H1 (cell line): ENCODE measurements at regions not wholly inside any gene's neighbourhood (a gene's known extent, or its start where the extent isn't known, plus 50 kb on each side); places are given as distances from the start of the nearest gene placed in this dataset.

Experiments used
- CTCF ChIA-PET: fragments of 300-600 bp; sonication (Branson Sonifier 250); formaldehyde crosslinking; loops from one replicate; lab custom pipeline; 2021; ENCODE audit not compliant: partially characterized antibody; lab: Charles Lee
- POLR2A ChIA-PET: fragments of 300-600 bp; sonication (Branson Sonifier 250); formaldehyde crosslinking; loops from one replicate; lab custom pipeline; 2021; ENCODE audit warnings: inconsistent platforms; ENCODE audit not compliant: partially characterized antibody; lab: Charles Lee
- DNase-seq, 2 experiments: peaks; one replicate each; pipeline versions ENCODE4 v3.0.0 to v3.0.0-alpha.2; 2010 to 2022; ENCODE audit warnings: low spot score in 2 of 2, low read depth in 1 of 2, mixed read lengths in 1 of 2
- FAIRE-seq: peaks from 2 replicates; lab custom pipeline; 2011; peaks lifted over from hg19 to GRCh38; lab: Jason Lieb, UNC
- H2AFZ ChIP-seq: 2 replicates; pipeline ENCODE4 v1.8.1; 2012; ENCODE audit warnings: low read length, inconsistent platforms
- H2AK5ac ChIP-seq: 2 replicates; pipeline ENCODE4 v1.6.1; 2013; ENCODE audit warnings: low read depth, low read length
- H2BK120ac ChIP-seq: replicated peaks from 2 replicates; pipeline ENCODE3; 2013; ENCODE audit warnings: low read depth, low read length, inconsistent platforms
- H2BK12ac ChIP-seq: 2 replicates; pipeline ENCODE4 v1.6.1; 2013; ENCODE audit warnings: low read depth, low read length
- H2BK15ac ChIP-seq: 2 replicates; pipeline ENCODE4 v1.6.1; 2013; ENCODE audit warnings: low read length
- H2BK20ac ChIP-seq: 2 replicates; pipeline ENCODE4 v1.6.1; 2013; ENCODE audit warnings: low read length
- H2BK5ac ChIP-seq: 2 replicates; pipeline ENCODE4 v1.6.1; 2013; ENCODE audit warnings: low read depth, low read length
- H3K14ac ChIP-seq: 2 replicates; pipeline ENCODE4 v1.6.1; 2013; ENCODE audit warnings: inconsistent platforms; ENCODE audit not compliant: insufficient read length
- H3K18ac ChIP-seq: 2 replicates; pipeline ENCODE4 v1.6.1; 2013; ENCODE audit warnings: low read length; ENCODE audit errors: extremely low read depth
- H3K23ac ChIP-seq: 2 replicates; pipeline ENCODE4 v1.6.1; 2013; ENCODE audit warnings: inconsistent platforms; ENCODE audit not compliant: insufficient read length
- H3K23me2 ChIP-seq: 2 replicates; pipeline ENCODE4 v1.6.1; 2013; ENCODE audit warnings: low read depth, low read length
- H3K27ac ChIP-seq: 2 replicates; pipeline ENCODE4 v1.6.1; 2011; ENCODE audit warnings: low read depth, low read length, inconsistent platforms
- H3K27me3 ChIP-seq, 4 experiments: replicated peaks in 1 of 4; 1 replicate in 1 of 4; 2 replicates in 3 of 4; pipeline versions ENCODE4 v1.6.1 to v1.8.1; 2011 to 2013; ENCODE audit warnings: low read length in 3 of 4, mild to moderate bottlenecking in 3 of 4, inconsistent platforms in 2 of 4, mixed read lengths in 2 of 4, moderate library complexity in 1 of 4; ENCODE audit not compliant: control insufficient read depth in 3 of 4, insufficient read depth in 3 of 4; ENCODE audit errors: extremely low read depth in 1 of 4
- H3K36me3 ChIP-seq, 4 experiments: 2 replicates each; pipeline versions ENCODE4 v1.6.1 to v1.8.1; 2011 to 2013; ENCODE audit warnings: mild to moderate bottlenecking in 4 of 4, low read length in 3 of 4, moderate library complexity in 2 of 4, control low read depth in 1 of 4, inconsistent platforms in 1 of 4; ENCODE audit not compliant: insufficient read depth in 4 of 4, control insufficient read depth in 2 of 4
- H3K4ac ChIP-seq: replicated peaks from 2 replicates; pipeline ENCODE3; 2013; ENCODE audit warnings: low read length, low read depth, mixed read lengths, inconsistent platforms; ENCODE audit not compliant: insufficient read length
- H3K4me1 ChIP-seq, 4 experiments: replicated peaks in 1 of 4; 1 replicate in 1 of 4; 2 replicates in 3 of 4; pipeline versions ENCODE4 v1.6.1 to v1.8.1; 2011 to 2013; ENCODE audit warnings: low read length in 3 of 4, inconsistent platforms in 2 of 4, mixed read lengths in 1 of 4; ENCODE audit not compliant: insufficient read depth in 4 of 4, control insufficient read depth in 3 of 4
- H3K4me2 ChIP-seq, 2 experiments: 2 replicates each; pipeline versions ENCODE4 v1.6.1 to v1.8.1; 2011 to 2013; ENCODE audit warnings: low read depth in 2 of 2, low read length in 2 of 2, control low read depth in 1 of 2, inconsistent platforms in 1 of 2, mild to moderate bottlenecking in 1 of 2; ENCODE audit not compliant: insufficient read depth in 1 of 2
- H3K4me3 ChIP-seq, 4 experiments: fragments of 200-600, 300-600 bp in 1 of 4; sonication (generic), shearing (Covaris generic), sonication (Bioruptor Twin) in 1 of 4; 2 replicates each; pipeline versions ENCODE4 v1.5.1 to v1.8.1; 2011 to 2016; ENCODE audit warnings: low read length in 4 of 4, low read depth in 3 of 4, control low read depth in 2 of 4, inconsistent platforms in 2 of 4, mild to moderate bottlenecking in 2 of 4, mixed read lengths in 1 of 4, moderate library complexity in 1 of 4; ENCODE audit not compliant: insufficient read depth in 2 of 4; ENCODE audit errors: extremely low read depth in 1 of 4
- H3K56ac ChIP-seq: replicated peaks from 2 replicates; pipeline ENCODE3; 2013; ENCODE audit warnings: low read depth, mild to moderate bottlenecking, mixed read lengths, low read length, inconsistent platforms; ENCODE audit not compliant: insufficient read length
- H3K79me1 ChIP-seq: 2 replicates; pipeline ENCODE4 v1.6.1; 2013; ENCODE audit warnings: low read depth, low read length, control low read depth
- H3K79me2 ChIP-seq, 2 experiments: 2 replicates each; pipeline versions ENCODE4 v1.6.1 to v1.8.1; 2012 to 2013; ENCODE audit warnings: low read length in 2 of 2, mild to moderate bottlenecking in 2 of 2, inconsistent platforms in 1 of 2; ENCODE audit not compliant: insufficient read depth in 2 of 2, control insufficient read depth in 1 of 2
- H3K9ac ChIP-seq, 4 experiments: replicated peaks in 1 of 4; 1 replicate in 1 of 4; 2 replicates in 3 of 4; pipeline versions ENCODE4 v1.6.1 to v1.8.1; 2011 to 2013; ENCODE audit warnings: low read depth in 3 of 4, low read length in 3 of 4, control low read depth in 2 of 4, mild to moderate bottlenecking in 2 of 4, moderate library complexity in 2 of 4, inconsistent platforms in 1 of 4; ENCODE audit errors: extremely low read depth in 1 of 4
- H3K9me3 ChIP-seq, 2 experiments: 2 replicates each; pipeline versions ENCODE4 v1.6.1 to v1.8.1; 2012 to 2013; ENCODE audit warnings: mild to moderate bottlenecking in 2 of 2, moderate library complexity in 2 of 2, control low read depth in 1 of 2, inconsistent platforms in 1 of 2, low read depth in 1 of 2, low read length in 1 of 2, mixed read lengths in 1 of 2; ENCODE audit not compliant: insufficient read depth in 2 of 2
- H4K20me1 ChIP-seq, 2 experiments: replicated peaks in 1 of 2; 2 replicates each; pipeline versions ENCODE3 to v1.8.1; 2011 to 2013; ENCODE audit warnings: inconsistent platforms in 2 of 2, low read length in 2 of 2, mild to moderate bottlenecking in 1 of 2; ENCODE audit not compliant: insufficient read depth in 2 of 2, control insufficient read depth in 1 of 2
- H4K5ac ChIP-seq: 2 replicates; pipeline ENCODE4 v1.6.1; 2013; ENCODE audit warnings: low read length, low read depth, mixed read lengths, inconsistent platforms; ENCODE audit not compliant: insufficient read length
- H4K8ac ChIP-seq: 2 replicates; pipeline ENCODE4 v1.8.0; 2013; ENCODE audit warnings: mild to moderate bottlenecking, moderate library complexity, low read length, inconsistent platforms; ENCODE audit not compliant: insufficient read depth; ENCODE audit errors: extremely low read depth
- H4K91ac ChIP-seq: replicated peaks from 2 replicates; pipeline ENCODE3; 2013; ENCODE audit warnings: low read length, mixed read lengths, inconsistent platforms; ENCODE audit not compliant: insufficient read length
- CREB1 ChIP-seq: IDR thresholded peaks from 2 replicates; pipeline ENCODE4 v1.6.1; 2012; ENCODE audit warnings: inconsistent platforms
- JUN ChIP-seq: IDR thresholded peaks from 2 replicates; pipeline ENCODE4 v1.6.1; 2011; ENCODE audit warnings: low read depth, mild to moderate bottlenecking, improper control_type of control experiment, low read length
- JUND ChIP-seq: IDR thresholded peaks from 2 replicates; pipeline ENCODE4 v1.6.1; 2011; ENCODE audit warnings: mild to moderate bottlenecking, improper control_type of control experiment, low read length
- KDM4A ChIP-seq: IDR thresholded peaks from one replicate; pipeline ENCODE4 v1.7.1; 2012; ENCODE audit warnings: low read depth, mild to moderate bottlenecking, moderate library complexity, low read length, inconsistent platforms; ENCODE audit not compliant: severe bottlenecking
- NRF1 ChIP-seq: IDR thresholded peaks from 2 replicates; pipeline ENCODE4 v1.6.1; 2011; ENCODE audit warnings: mild to moderate bottlenecking, low read depth, low read length, improper control_type of control experiment
- PHF8 ChIP-seq: fragments of 200-600 bp; sonication (generic); conservative IDR thresholded peaks from 2 replicates; pipeline ENCODE4 v1.7.1; 2012; ENCODE audit warnings: low read depth, mild to moderate bottlenecking, inconsistent platforms, low read length, moderate library complexity
- RFX5 ChIP-seq: IDR thresholded peaks from 2 replicates; pipeline ENCODE4 v1.6.1; 2011; ENCODE audit warnings: low read depth, low read length, improper control_type of control experiment, borderline replicate concordance
- RNF2 ChIP-seq: fragments of 200-900, 300-1000 bp; sonication (generic); IDR thresholded peaks from 2 replicates; pipeline ENCODE4 v1.7.1; 2016; ENCODE audit warnings: borderline replicate concordance, low read depth, mild to moderate bottlenecking, antibody characterized with exemption, low read length; ENCODE audit not compliant: poor library complexity, severe bottlenecking; ENCODE audit errors: missing control alignments
- SP1 ChIP-seq: IDR thresholded peaks from 2 replicates; pipeline ENCODE4 v1.6.1; 2011; ENCODE audit warnings: low read depth, low read length
- TAF7 ChIP-seq: optimal IDR thresholded peaks from 2 replicates; pipeline ENCODE3; 2011; ENCODE audit warnings: low read depth, mild to moderate bottlenecking, inconsistent platforms, low read length, moderate library complexity, borderline replicate concordance
- YY1 ChIP-seq: IDR thresholded peaks from 2 replicates; pipeline ENCODE4 v1.6.1; 2011; ENCODE audit warnings: low read depth, mild to moderate bottlenecking, low read length
- WGBS, 2 experiments: shearing (Covaris generic) in 1 of 2; methylation state at CpG; one replicate each; pipeline versions ENCODE4 v1.1.6 to v1.1.7; 2013 to 2015; ENCODE audit warnings: low lambda C conversion rate in 2 of 2, mixed read lengths in 2 of 2, inconsistent platforms in 1 of 2, low coverage in 1 of 2, missing lambda C conversion rate in 1 of 2; ENCODE audit not compliant: insufficient replicate concordance in 2 of 2, insufficient coverage in 1 of 2, insufficient read length in 1 of 2; ENCODE audit errors: extremely low coverage in 1 of 2, missing lambda C conversion rate in 1 of 2; 5-methylcytosine and 5-hydroxymethylcytosine counted together
- TF ChIP-seq, protein P1 (sequence below): IDR thresholded peaks from 2 replicates; pipeline ENCODE4 v1.6.1; 2012; ENCODE audit warnings: inconsistent platforms

DNA sequence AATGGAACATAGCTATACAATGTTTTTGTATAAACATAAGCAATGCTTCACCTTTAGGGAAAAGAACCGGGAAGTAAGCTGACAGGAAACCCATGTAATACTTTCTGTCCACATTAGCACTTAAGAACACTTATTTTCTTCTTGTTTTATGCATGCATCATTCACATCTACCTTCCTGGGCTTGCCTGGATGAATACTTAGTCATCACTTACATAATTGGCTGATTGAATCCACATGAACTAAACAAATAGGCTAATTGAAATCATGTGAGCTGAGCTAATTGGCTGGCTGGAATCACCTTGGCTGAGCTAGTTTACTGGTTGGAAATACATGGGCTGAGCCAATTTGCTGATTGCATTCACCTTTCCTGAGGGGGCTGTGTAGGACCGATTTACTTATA lies 78.8 kb downstream of the ZNF726 start:
- Histone ChIP-seq H3K23me2 (no peaks in the 10 kb centered on the region), H2BK15ac (no peak overlapping the region), H3K79me2 (no peaks in the 10 kb centered on the region), H3K4me2 (no peak overlapping the region), H3K14ac (no peak overlapping the region), H3K27ac (no peak overlapping the region), H3K36me3 (no peaks in the 10 kb centered on the region), H3K9me3 (peaks cover 75 to 81% of the 10 kb centered on the region in 2 experiments), H2BK5ac (no peak overlapping the region), H3K4me3 (no peak overlapping the region), H2BK12ac (no peak overlapping the region), H3K27me3 (no peaks in the 10 kb centered on the region), H3K56ac (no peak overlapping the region), H2AFZ (no peak overlapping the region), H2AK5ac (no peak overlapping the region), H3K4ac (no peak overlapping the region), H4K8ac (no peak overlapping the region), H3K79me1 (no peaks in the 10 kb centered on the region), H3K4me1 (no peaks in the 10 kb centered on the region), H4K20me1 (no peaks in the 10 kb centered on the region)
- whole genome bisulfite sequencing, 2 experiments, result 74% methylated on average over 2 of the region's 2 CpGs; no CpG with 5 or more reads in 1 of the 2 experiments
- TF ChIP-seq TAF7, result no peak
- no peak for TF ChIP-seq NRF1
- TF ChIP-seq YY1, result no peak
- no peak for TF ChIP-seq JUN
- TF ChIP-seq KDM4A, result no peak
- TF ChIP-seq SP1, result no peak
- no peak for TF ChIP-seq JUND
- TF ChIP-seq PHF8, result no peak
- TF ChIP-seq CREB1, result no peak
- TF ChIP-seq RFX5, result no peak
- TF ChIP-seq RNF2, result no peak
- TF ChIP-seq, protein P1, sequence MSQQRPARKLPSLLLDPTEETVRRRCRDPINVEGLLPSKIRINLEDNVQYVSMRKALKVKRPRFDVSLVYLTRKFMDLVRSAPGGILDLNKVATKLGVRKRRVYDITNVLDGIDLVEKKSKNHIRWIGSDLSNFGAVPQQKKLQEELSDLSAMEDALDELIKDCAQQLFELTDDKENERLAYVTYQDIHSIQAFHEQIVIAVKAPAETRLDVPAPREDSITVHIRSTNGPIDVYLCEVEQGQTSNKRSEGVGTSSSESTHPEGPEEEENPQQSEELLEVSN, result no peak
- TF ChIP-seq, all 59 proteins: peak for 0
- DNase-seq (no peak), FAIRE-seq (no peak)
- Histone ChIP-seq H2BK120ac (no peak overlapping the region), H4K5ac (no peak overlapping the region), H3K23ac (no peak overlapping the region), H4K91ac (no peak overlapping the region), H3K9ac (no peak overlapping the region), H2BK20ac (no peak overlapping the region), H3K18ac (no peak overlapping the region)
- POLR2A ChIA-PET, result no interaction called here
- CTCF ChIA-PET, result no interaction called here
